Adrenal gland (tissue), 9 donors: ENCODE measurements at regions not wholly inside any gene's neighbourhood (a gene's known extent, or its start where the extent isn't known, plus 50 kb on each side); places are given as distances from the start of the nearest gene placed in this dataset.
"Not testable (repeated sequence)": the region's sequence is repeated elsewhere in the genome, so short reads cannot be mapped to it uniquely, and the experiment has no call there.

Source experiments
- DNase-seq, 7 donors: peaks; one replicate each; pipeline ENCODE4 v3.0.0-alpha.2; 2019 to 2020
- H3K27ac ChIP-seq, 5 donors: fragments of 200-600 bp; sonication (generic) in 4 of 5; 1 replicate in 3 of 5; 2 replicates in 2 of 5; pipeline versions ENCODE4 v1.5.1 to v1.8.0; 2016 to 2020; ENCODE audit warnings: mild to moderate bottlenecking in 1 of 5
- H3K27me3 ChIP-seq: fragments of 200-600 bp; 2 replicates; pipeline ENCODE4 v1.8.0; 2021
- H3K36me3 ChIP-seq, 2 donors: fragments of 200-600 bp; replicated peaks in 1 of 2; 1 replicate in 1 of 2; 2 replicates in 1 of 2; pipeline versions ENCODE4 v1.5.1 to v1.8.0; 2018 to 2022
- H3K4me1 ChIP-seq, 2 donors: fragments of 200-600 bp; replicated peaks in 1 of 2; 1 replicate in 1 of 2; 2 replicates in 1 of 2; pipeline versions ENCODE4 v1.5.1 to v1.8.0; 2018 to 2021
- H3K4me3 ChIP-seq, 4 donors: fragments of 200-600 bp; sonication (generic) in 3 of 4; one replicate each; pipeline ENCODE4 v1.5.1; 2016 to 2018
- H3K9me3 ChIP-seq, 3 donors: fragments of 200-600 bp; sonication (generic) in 1 of 3; replicated peaks in 1 of 3; 1 replicate in 2 of 3; 2 replicates in 1 of 3; pipeline versions ENCODE4 v1.5.1 to v1.8.0; 2016 to 2021
- CTCF ChIP-seq, 6 experiments: fragments of 450-650 bp in 4 of 6; fragments of 200-600 bp in 2 of 6; sonication (generic) in 1 of 6; IDR thresholded peaks; 1 replicate in 5 of 6; 2 replicates in 1 of 6; pipeline versions ENCODE4 v1.5.1 to v1.8.0; 2016 to 2021; ENCODE audit warnings: antibody characterized with exemption in 6 of 6, mild to moderate bottlenecking in 2 of 6, moderate library complexity in 1 of 6
- POLR2A ChIP-seq, 2 donors: fragments of 450-650 bp; IDR thresholded peaks; one replicate each; pipeline ENCODE4 v1.6.1; 2017; ENCODE audit warnings: antibody characterized with exemption in 2 of 2, mild to moderate bottlenecking in 2 of 2, moderate library complexity in 1 of 2
- WGBS, 4 donors: extraction: QIAGEN DNeasy Blood & Tissue Kit in 2 of 4; methylation state at CpG; one replicate each; pipeline versions ENCODE4 v1.1.5 to v1.1.7; 2013 to 2017; 5-methylcytosine and 5-hydroxymethylcytosine counted together
- intact Hi-C, 2 donors: fragments of 100-400 bp; cut with DNase I; formaldehyde crosslinking; loops; one replicate each; pipeline versions ENCODE4 v1.14.1 to v1.15.0; 2022 to 2023
- donor health status: healthy with polysubstance abuse.
- donor health status: Bipolar disorder and iron deficiency.
- donor health status: DM: yes; HTN: yes; CAD: no.
- donor health status: DM: no; HTN: no; CAD: no.
- donor health status: DM: no; HTN: no; CAD: no.

GRCh38 chr17:71580220-71580619 lies 540.6 kb upstream of the SOX9 start:
- no peaks in the 10 kb centered on the region for H3K4me1 ChIP-seq

GRCh38 chr17:71585540-71585939 lies 535.3 kb upstream of the SOX9 start:
- no peaks in the 10 kb centered on the region for H3K4me1 ChIP-seq
- 68 to 80% (median 74%) methylated on average over 3 of the region's 3 CpGs for WGBS, 4 donors
- DNase-seq = no peak
- intact Hi-C loops = no loop called here
- TF ChIP-seq CTCF (IDR thresholded peaks at IDR 0.05) (no peak), POLR2A (IDR thresholded peaks at IDR 0.05) (no peak)
- H3K27me3 ChIP-seq = no peaks in the 10 kb centered on the region
- no peak overlapping the region for H3K27ac ChIP-seq
- H3K9me3 ChIP-seq = no peaks in the 10 kb centered on the region
- H3K4me3 ChIP-seq = no peak overlapping the region
- H3K36me3 ChIP-seq = no peaks in the 10 kb centered on the region

More at GRCh38 chr17:71580220-71580619, 540.6 kb upstream of the SOX9 start:
- no peaks in the 10 kb centered on the region for H3K9me3 ChIP-seq
- no peak for DNase-seq
- no peak overlapping the region for H3K27ac ChIP-seq
- TF ChIP-seq POLR2A (IDR thresholded peaks at IDR 0.05) = no peak
- no peak for TF ChIP-seq CTCF (IDR thresholded peaks at IDR 0.05)
- intact Hi-C loops = no loop called here
- no peaks in the 10 kb centered on the region for H3K27me3 ChIP-seq
- H3K4me3 ChIP-seq = no peak overlapping the region
- H3K36me3 ChIP-seq = no peaks in the 10 kb centered on the region

- Histone ChIP-seq H3K27me3 (no peaks in the 10 kb centered on the region), H3K4me1 (no peaks in the 10 kb centered on the region), H3K27ac (no peak overlapping the region), H3K36me3 (no peaks in the 10 kb centered on the region), H3K4me3 (no peak overlapping the region), H3K9me3 (no peaks in the 10 kb centered on the region)
- intact Hi-C loops = no loop called here
- no peak for DNase-seq
- TF ChIP-seq POLR2A (IDR thresholded peaks at IDR 0.05) (no peak), CTCF (IDR thresholded peaks at IDR 0.05) (no peak)
Measured at GRCh38 chr17:71592431-71592830, 528.4 kb upstream of the SOX9 start.

- intact Hi-C loops = no loop called here
- Histone ChIP-seq H3K27ac (no peak overlapping the region), H3K4me1 (no peaks in the 10 kb centered on the region), H3K4me3 (no peak overlapping the region), H3K27me3 (no peaks in the 10 kb centered on the region), H3K9me3 (no peaks in the 10 kb centered on the region), H3K36me3 (no peaks in the 10 kb centered on the region)
- WGBS, 4 donors = 53 to 73% (median 69%) methylated on average over 1 of the region's 1 CpG
- no peak for DNase-seq
- no peak for TF ChIP-seq CTCF (IDR thresholded peaks at IDR 0.05)
- TF ChIP-seq POLR2A (IDR thresholded peaks at IDR 0.05) = no peak
Measured at GRCh38 chr17:71593078-71593477, 527.7 kb upstream of the SOX9 start.

GRCh38 chr17:71599583-71599982 lies 521.2 kb upstream of the SOX9 start:
- 91 to 100% (median 96%) methylated on average over 1 of the region's 1 CpG for WGBS, 4 donors
- H3K9me3 ChIP-seq, H3K27ac ChIP-seq, H3K36me3 ChIP-seq, H3K4me1 ChIP-seq, intact Hi-C loops, H3K4me3 ChIP-seq, DNase-seq, H3K27me3 ChIP-seq: not testable (repeated sequence)
